ENCODE measurements at regions not wholly inside any gene's neighbourhood (a gene's known extent, or its start where the extent isn't known, plus 50 kb on each side); places are given as distances from the start of the nearest gene placed in this dataset.

DNA sequence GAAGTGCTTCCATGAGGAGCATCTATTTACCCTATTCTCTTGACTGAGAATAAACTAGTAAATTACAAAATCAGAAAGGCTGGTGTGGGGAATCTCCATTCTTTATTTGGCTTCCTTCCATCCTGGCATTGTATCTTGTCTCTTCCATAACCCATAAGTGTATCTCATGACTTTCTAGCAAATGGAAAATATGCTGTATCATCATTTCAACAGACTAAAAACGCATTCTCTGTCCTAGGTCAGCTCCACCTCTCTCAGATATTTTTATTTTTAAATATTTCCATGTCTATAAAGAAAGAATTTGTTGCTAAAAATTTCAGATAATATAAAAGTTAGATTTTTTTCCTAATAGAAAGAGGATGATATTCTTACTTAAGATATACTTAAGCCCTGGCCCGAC lies 154.2 kb upstream of the MYO16 start:
- TF ChIP-seq, protein P1, sequence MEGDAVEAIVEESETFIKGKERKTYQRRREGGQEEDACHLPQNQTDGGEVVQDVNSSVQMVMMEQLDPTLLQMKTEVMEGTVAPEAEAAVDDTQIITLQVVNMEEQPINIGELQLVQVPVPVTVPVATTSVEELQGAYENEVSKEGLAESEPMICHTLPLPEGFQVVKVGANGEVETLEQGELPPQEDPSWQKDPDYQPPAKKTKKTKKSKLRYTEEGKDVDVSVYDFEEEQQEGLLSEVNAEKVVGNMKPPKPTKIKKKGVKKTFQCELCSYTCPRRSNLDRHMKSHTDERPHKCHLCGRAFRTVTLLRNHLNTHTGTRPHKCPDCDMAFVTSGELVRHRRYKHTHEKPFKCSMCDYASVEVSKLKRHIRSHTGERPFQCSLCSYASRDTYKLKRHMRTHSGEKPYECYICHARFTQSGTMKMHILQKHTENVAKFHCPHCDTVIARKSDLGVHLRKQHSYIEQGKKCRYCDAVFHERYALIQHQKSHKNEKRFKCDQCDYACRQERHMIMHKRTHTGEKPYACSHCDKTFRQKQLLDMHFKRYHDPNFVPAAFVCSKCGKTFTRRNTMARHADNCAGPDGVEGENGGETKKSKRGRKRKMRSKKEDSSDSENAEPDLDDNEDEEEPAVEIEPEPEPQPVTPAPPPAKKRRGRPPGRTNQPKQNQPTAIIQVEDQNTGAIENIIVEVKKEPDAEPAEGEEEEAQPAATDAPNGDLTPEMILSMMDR (conservative IDR thresholded peaks at IDR 0.05; ENCODE audit: low read depth, low read length), result no peak
- no peak for TF ChIP-seq EZH2 (IDR thresholded peaks at IDR 0.05; ENCODE audit: borderline replicate concordance, low read depth, low read length, poor library complexity, severe bottlenecking)

Measured in A673 (cell line).